Mammary epithelial cell (primary cell): ENCODE measurements at regions not wholly inside any gene's neighbourhood (a gene's known extent, or its start where the extent isn't known, plus 50 kb on each side); places are given as distances from the start of the nearest gene placed in this dataset.

Experiments
- CTCF ChIP-seq, 2 donors: IDR thresholded peaks in 1 of 2; conservative IDR thresholded peaks in 1 of 2; 2 replicates each; pipeline ENCODE4 v1.5.1; 2011 to 2012; ENCODE audit warnings: inconsistent platforms in 2 of 2, low read length in 2 of 2, mild to moderate bottlenecking in 2 of 2, control low read depth in 1 of 2, low read depth in 1 of 2; ENCODE audit not compliant: insufficient read depth in 1 of 2; ENCODE audit errors: extremely low read depth in 1 of 2
- EZH2 ChIP-seq: IDR thresholded peaks from 2 replicates; pipeline ENCODE4 v1.6.1; 2012; ENCODE audit warnings: low read length, inconsistent platforms, borderline replicate concordance

GRCh38 chr2:122011493-122012270, 256.2 kb downstream of the TSN start:
- no peak for TF ChIP-seq CTCF (conservative IDR thresholded peaks at IDR 0.05 in 1 of 2, IDR thresholded peaks at IDR 0.05 in 1 of 2; ENCODE audit: extremely low read depth in 1 of 2, insufficient read depth in 1 of 2, low read depth in 1 of 2, low read length in 2 of 2)
- no peak for TF ChIP-seq EZH2
